GM12878 (cell line): ENCODE measurements at regions not wholly inside any gene's neighbourhood (a gene's known extent, or its start where the extent isn't known, plus 50 kb on each side); places are given as distances from the start of the nearest gene placed in this dataset.

Experiments used
- ATAC-seq: fragments of 200-7000 bp; cut with Tn5 transposase; 3 replicates; pipeline ENCODE4 v1.9.1; 2020; ENCODE audit warnings: mild to moderate bottlenecking, moderate library complexity
- BruUV-seq: library from RNA; stranded (reverse); fragments of 400-500 nt; replicated peaks from 2 replicates; lab custom pipeline; 2021; lab: Mats Ljungman, UMichigan
- CTCF ChIA-PET: fragments of 300-600 bp; sonication (Branson Sonifier 250); formaldehyde crosslinking; extraction: SDS; loops from one replicate; lab custom pipeline; 2021; ENCODE audit warnings: inconsistent platforms; lab: Yijun Ruan, JAX
- POLR2A ChIA-PET: fragments of 350-600 bp; formaldehyde crosslinking; extraction: SDS; loops from one replicate; lab custom pipeline; 2021; ENCODE audit warnings: inconsistent platforms; lab: Charles Lee
- RAD21 ChIA-PET: fragments of 300-600 bp; sonication (Branson Sonifier 250); formaldehyde crosslinking; loops from one replicate; lab custom pipeline; 2023; ENCODE audit warnings: antibody characterized with exemption; ENCODE audit not compliant: unreplicated experiment; lab: Charles Lee
- SMC1A ChIA-PET: fragments of 300-600 bp; sonication (Branson Sonifier 250); formaldehyde crosslinking; loops from one replicate; lab custom pipeline; 2023; ENCODE audit not compliant: unreplicated experiment, uncharacterized antibody; lab: Charles Lee
- DNase-seq: peaks from one replicate; pipeline ENCODE4 v3.0.0-alpha.2; 2011; ENCODE audit warnings: low read depth, low spot score
- FAIRE-seq: peaks from 3 replicates; lab custom pipeline; 2011; peaks lifted over from hg19 to GRCh38; lab: Jason Lieb, UNC
- H2AFZ ChIP-seq: 2 replicates; pipeline ENCODE4 v1.6.0; 2011; ENCODE audit warnings: low read depth, low read length, control low read depth; ENCODE audit not compliant: control insufficient read depth
- H3K27ac ChIP-seq: 2 replicates; pipeline ENCODE4 v1.5.1; 2011; ENCODE audit warnings: control low read depth; ENCODE audit not compliant: control insufficient read depth, insufficient read depth
- H3K27me3 ChIP-seq, 2 experiments: replicated peaks in 1 of 2; 2 replicates each; pipeline versions ENCODE4 v1.6.0 to v1.6.1; 2011; ENCODE audit warnings: low read length in 1 of 2; ENCODE audit not compliant: control insufficient read depth in 2 of 2, insufficient read depth in 2 of 2
- H3K36me3 ChIP-seq, 2 experiments: 2 replicates each; pipeline ENCODE4 v1.5.1; 2011; ENCODE audit warnings: low read length in 1 of 2; ENCODE audit not compliant: control insufficient read depth in 2 of 2, insufficient read depth in 2 of 2
- H3K4me1 ChIP-seq: 2 replicates; pipeline ENCODE4 v1.6.1; 2011; ENCODE audit warnings: mild to moderate bottlenecking, low read length, moderate library complexity, mixed read lengths; ENCODE audit not compliant: control insufficient read depth, insufficient read depth
- H3K4me2 ChIP-seq: 2 replicates; pipeline ENCODE4 v1.6.0; 2011; ENCODE audit warnings: control low read depth; ENCODE audit not compliant: control insufficient read depth, insufficient read depth
- H3K4me3 ChIP-seq: fragments of 200-600 bp; sonication (generic); 2 replicates; pipeline ENCODE4 v1.5.1; 2016
- H3K79me2 ChIP-seq: 2 replicates; pipeline ENCODE4 v1.6.0; 2011; ENCODE audit warnings: low read length; ENCODE audit not compliant: control insufficient read depth, insufficient read depth
- H3K9ac ChIP-seq: 2 replicates; pipeline ENCODE4 v1.8.0; 2011; ENCODE audit warnings: low read length, control low read depth, mixed read lengths; ENCODE audit not compliant: control insufficient read depth, insufficient read depth
- H3K9me3 ChIP-seq: replicated peaks from 3 replicates; pipeline ENCODE4 v1.5.1; 2011; ENCODE audit warnings: mild to moderate bottlenecking, low read length; ENCODE audit not compliant: control insufficient read depth, insufficient read depth
- H4K20me1 ChIP-seq: 2 replicates; pipeline ENCODE4 v1.6.0; 2011; ENCODE audit not compliant: control insufficient read depth, insufficient read depth
- ASH2L ChIP-seq: fragments of 300-600, 200-600 bp; sonication (generic); IDR thresholded peaks from 2 replicates; pipeline ENCODE4 v1.6.1; 2017; ENCODE audit warnings: low read depth, mild to moderate bottlenecking, borderline replicate concordance
- BCL11A ChIP-seq: IDR thresholded peaks from 2 replicates; pipeline ENCODE4 v1.6.1; 2011; ENCODE audit warnings: low read depth, low read length
- CBX5 ChIP-seq: sonication (generic); IDR thresholded peaks from 2 replicates; pipeline ENCODE4 v1.6.1; 2016; ENCODE audit warnings: low read depth, moderate library complexity, mild to moderate bottlenecking, inconsistent platforms
- ESRRA ChIP-seq: IDR thresholded peaks from 2 replicates; pipeline ENCODE4 v1.6.1; 2012; ENCODE audit warnings: mild to moderate bottlenecking, low read length, improper control_type of control experiment
- FOXK2 ChIP-seq: fragments of 450-650 bp; IDR thresholded peaks from 2 replicates; pipeline ENCODE4 v1.6.1; 2017; ENCODE audit warnings: mild to moderate bottlenecking, moderate library complexity
- NBN ChIP-seq: fragments of 450-650 bp; IDR thresholded peaks from 2 replicates; pipeline ENCODE4 v1.6.1; 2016
- PAX5 ChIP-seq: IDR thresholded peaks from 2 replicates; pipeline ENCODE4 v1.6.1; 2011; ENCODE audit warnings: low read depth, low read length, borderline replicate concordance
- RELA ChIP-seq: fragments of 450-650 bp; IDR thresholded peaks from 2 replicates; pipeline ENCODE4 v1.8.0; 2014; ENCODE audit warnings: borderline replicate concordance; ENCODE audit not compliant: partially characterized antibody
- WRNIP1 ChIP-seq: IDR thresholded peaks from 2 replicates; pipeline ENCODE4 v1.6.1; 2011; ENCODE audit warnings: low read depth, low read length, improper control_type of control experiment, borderline replicate concordance
- ZBTB11 ChIP-seq: fragments of 450-650 bp; formaldehyde crosslinking; IDR thresholded peaks from 2 replicates; pipeline ENCODE4 v1.5.0; 2022; ENCODE audit warnings: mild to moderate bottlenecking, missing genetic modification characterization
- ZSCAN29 ChIP-seq: fragments of 450-650 bp; IDR thresholded peaks from 2 replicates; pipeline ENCODE4 v1.6.1; 2017; ENCODE audit warnings: mild to moderate bottlenecking, moderate library complexity
- WGBS: methylation state at CpG from one replicate; pipeline ENCODE4 v1.1.6; 2016; ENCODE audit warnings: low lambda C conversion rate; ENCODE audit not compliant: insufficient replicate concordance, insufficient coverage; ENCODE audit errors: missing lambda C conversion rate; 5-methylcytosine and 5-hydroxymethylcytosine counted together
- in situ Hi-C: fragments of 300-500 bp; cut with MboI; formaldehyde crosslinking; loops from 9 replicates; pipeline ENCODE4 v1.14.3; 2018; ENCODE audit warnings: mixed read lengths
- intact Hi-C: fragments of 100-400 bp; cut with micrococcal nuclease; formaldehyde crosslinking; loops from one replicate; pipeline ENCODE4 v1.14.2; 2022; ENCODE audit not compliant: unreplicated experiment

- H3K9ac ChIP-seq: no peak overlapping the region
- no peak for TF ChIP-seq ZSCAN29
- no peak for TF ChIP-seq WRNIP1
- TF ChIP-seq NBN: no peak
- TF ChIP-seq ESRRA: no peak
- no peak for TF ChIP-seq FOXK2
- TF ChIP-seq BCL11A: no peak
- no peak for TF ChIP-seq PAX5
- no peak for TF ChIP-seq ASH2L
- no peak for TF ChIP-seq ZBTB11 (CRISPR knock-in tag)
- no peak for TF ChIP-seq CBX5
- no peak for TF ChIP-seq RELA
- TF ChIP-seq, all 136 proteins: peak for 0
- no peaks in the 10 kb centered on the region for H3K79me2 ChIP-seq
- no peak overlapping the region for H3K27ac ChIP-seq
- H2AFZ ChIP-seq: no peak overlapping the region
- in situ Hi-C loops: no loop called here
- no peak for ATAC-seq
- no peak overlapping the region for H3K4me2 ChIP-seq
- ChIA-PET SMC1A (interaction anchor here (0.9 to 1.7 kb wide), 2 partner anchors 11 to 32 kb away, joined by 3 to 4 read pairs; no protein-coding TSS in a partner anchor), POLR2A (no interaction called here), RAD21 (no interaction called here), CTCF (interaction anchor here (1.8 kb wide), 1 partner anchor 205 kb away, joined by 4 read pairs; no protein-coding TSS in a partner anchor)
- no TSS peak for BruUV-seq
- no peak for FAIRE-seq
- no peaks in the 10 kb centered on the region for H3K4me1 ChIP-seq
- H3K9me3 ChIP-seq: no peaks in the 10 kb centered on the region
- no peaks in the 10 kb centered on the region for H3K36me3 ChIP-seq
- 0% methylated on average over 3 of the region's 3 CpGs for WGBS
- H3K4me3 ChIP-seq: no peak overlapping the region
- no peaks in the 10 kb centered on the region for H3K27me3 ChIP-seq
- intact Hi-C loops: loop anchor here (5.0 kb wide), 1 partner anchor 203 kb away; no protein-coding TSS in a partner anchor
- H4K20me1 ChIP-seq: no peaks in the 10 kb centered on the region; the same call in 1 of the 2 replicates
- DNase-seq: no peak
Observed at GRCh38 chrX:10395179-10395578, 225.2 kb downstream of the MID1 start.
